ENCODE measurements at regions not wholly inside any gene's neighbourhood (a gene's known extent, or its start where the extent isn't known, plus 50 kb on each side); places are given as distances from the start of the nearest gene placed in this dataset.
"Not testable (repeated sequence)": the region's sequence is repeated elsewhere in the genome, so short reads cannot be mapped to it uniquely, and the experiment has no call there.

- DNase-seq, result no peak
Measured at GRCh38 chr13:88739195-88739594, 1068.0 kb downstream of the SLITRK5 start.

GRCh38 chr13:88744289-88744688, 1073.1 kb downstream of the SLITRK5 start:
- DNase-seq, result no peak

- DNase-seq, result no peak
Measured at GRCh38 chr13:88745011-88745410, 1073.8 kb downstream of the SLITRK5 start.

- DNase-seq, result no peak
Measured at GRCh38 chr13:88752041-88752440, 1080.9 kb downstream of the SLITRK5 start.

- no peak for DNase-seq
Measured at GRCh38 chr13:88754141-88754540, 1083.0 kb downstream of the SLITRK5 start.

GRCh38 chr13:88761145-88761544, 1090.0 kb downstream of the SLITRK5 start:
- DNase-seq, result no peak

- no peak for DNase-seq
Measured at GRCh38 chr13:88764103-88764502, 1092.9 kb downstream of the SLITRK5 start.

GRCh38 chr13:88800505-88800904, 1129.3 kb downstream of the SLITRK5 start:
- DNase-seq, result no peak

- DNase-seq, result no peak
Measured at GRCh38 chr13:88801361-88801760, 1130.2 kb downstream of the SLITRK5 start.

GRCh38 chr13:88802886-88803285, 1131.7 kb downstream of the SLITRK5 start:
- no peak for DNase-seq

- DNase-seq, result no peak
Measured at GRCh38 chr13:88806438-88806837, 1135.3 kb downstream of the SLITRK5 start.

- DNase-seq, result no peak
Measured at GRCh38 chr13:88817560-88817959, 1146.4 kb downstream of the SLITRK5 start.

- DNase-seq, result no peak
Measured at GRCh38 chr13:88823114-88823513, 1151.9 kb downstream of the SLITRK5 start.

GRCh38 chr13:88824218-88824617, 1153.0 kb downstream of the SLITRK5 start:
- DNase-seq, result no peak

GRCh38 chr13:88840085-88840484, 1168.9 kb downstream of the SLITRK5 start:
- no peak for DNase-seq

GRCh38 chr13:88852293-88852692, 1181.1 kb downstream of the SLITRK5 start:
- DNase-seq, result not testable (repeated sequence)

GRCh38 chr13:88857256-88857655, 1186.1 kb downstream of the SLITRK5 start:
- no peak for DNase-seq

GRCh38 chr13:88862095-88862620, 1191.0 kb downstream of the SLITRK5 start:
- DNase-seq, result no peak

- DNase-seq, result no peak
Measured at GRCh38 chr13:88863116-88863515, 1191.9 kb downstream of the SLITRK5 start.

GRCh38 chr13:88866195-88866594, 1195.0 kb downstream of the SLITRK5 start:
- DNase-seq, result no peak

- DNase-seq, result no peak
Measured at GRCh38 chr13:88883741-88884140, 1212.6 kb downstream of the SLITRK5 start.

- no peak for DNase-seq
Measured at GRCh38 chr13:88887045-88887662, 1216.0 kb downstream of the SLITRK5 start.

- no peak for DNase-seq
Measured at GRCh38 chr13:88895261-88895941, 1224.2 kb downstream of the SLITRK5 start.

GRCh38 chr13:88896466-88896865, 1225.3 kb downstream of the SLITRK5 start:
- no peak for DNase-seq

Measured in GDM1 (cell line).